Psoas muscle (tissue), 7 donors: ENCODE measurements at regions not wholly inside any gene's neighbourhood (a gene's known extent, or its start where the extent isn't known, plus 50 kb on each side); places are given as distances from the start of the nearest gene placed in this dataset.
"Not testable (repeated sequence)": the region's sequence is repeated elsewhere in the genome, so short reads cannot be mapped to it uniquely, and the experiment has no call there.

ENCODE experiments used
- ATAC-seq, 4 donors: fragments of 200-7000 bp; cut with Tn5 transposase; one replicate each; pipeline ENCODE4 v1.9.1; 2020; ENCODE audit warnings: moderate library complexity in 3 of 4, mild to moderate bottlenecking in 2 of 4
- DNase-seq, 2 donors: peaks; one replicate each; pipeline ENCODE4 v3.0.0-alpha.2; 2020
- H3K27ac ChIP-seq: fragments of 200-600 bp; one replicate; pipeline ENCODE4 v1.8.0; 2022
- H3K27me3 ChIP-seq, 3 donors: fragments of 200-600 bp in 1 of 3; one replicate each; pipeline versions ENCODE4 v1.6.1 to v1.8.0; 2013 to 2022; ENCODE audit warnings: low read length in 2 of 3, mild to moderate bottlenecking in 2 of 3, moderate library complexity in 1 of 3; ENCODE audit not compliant: insufficient read depth in 3 of 3
- H3K36me3 ChIP-seq, 2 donors: fragments of 200-600 bp in 1 of 2; one replicate each; pipeline versions ENCODE4 v1.6.1 to v1.8.0; 2013 to 2022; ENCODE audit warnings: low read depth in 1 of 2, mild to moderate bottlenecking in 1 of 2, moderate library complexity in 1 of 2; ENCODE audit not compliant: insufficient read depth in 1 of 2
- H3K4me1 ChIP-seq: fragments of 200-600 bp; one replicate; pipeline ENCODE4 v1.8.0; 2022
- H3K4me3 ChIP-seq: fragments of 200-600 bp; one replicate; pipeline ENCODE4 v1.8.0; 2022; ENCODE audit warnings: mild to moderate bottlenecking
- H3K9me3 ChIP-seq: fragments of 200-600 bp; one replicate; pipeline ENCODE4 v1.8.0; 2022
- WGBS, 3 donors: extraction: QIAGEN DNeasy Blood & Tissue Kit; methylation state at CpG; one replicate each; pipeline versions ENCODE4 v1.1.6 to v1.1.7; 2013; 5-methylcytosine and 5-hydroxymethylcytosine counted together
- intact Hi-C, 2 donors: fragments of 100-400 bp; cut with DNase I; formaldehyde crosslinking; loops; one replicate each; pipeline versions ENCODE4 v1.11.0 to v1.14.2; 2022
- TF ChIP-seq, protein P1 (sequence below): fragments of 200-600 bp; IDR thresholded peaks from one replicate; pipeline ENCODE4 v1.8.0; 2022; ENCODE audit warnings: antibody characterized with exemption
- donor health status: healthy with polysubstance abuse.
- donor health status: DM: no; HTN: no; CAD: no; lungs with moderate emphysema.
- donor health status: Bipolar disorder and iron deficiency.
- donor health status: healthy.
- donor health status: DM: yes; HTN: yes; CAD: no.
- donor health status: DM: no; HTN: no; CAD: no.
- donor health status: DM: yes; HTN: yes; CAD: no.

DNA sequence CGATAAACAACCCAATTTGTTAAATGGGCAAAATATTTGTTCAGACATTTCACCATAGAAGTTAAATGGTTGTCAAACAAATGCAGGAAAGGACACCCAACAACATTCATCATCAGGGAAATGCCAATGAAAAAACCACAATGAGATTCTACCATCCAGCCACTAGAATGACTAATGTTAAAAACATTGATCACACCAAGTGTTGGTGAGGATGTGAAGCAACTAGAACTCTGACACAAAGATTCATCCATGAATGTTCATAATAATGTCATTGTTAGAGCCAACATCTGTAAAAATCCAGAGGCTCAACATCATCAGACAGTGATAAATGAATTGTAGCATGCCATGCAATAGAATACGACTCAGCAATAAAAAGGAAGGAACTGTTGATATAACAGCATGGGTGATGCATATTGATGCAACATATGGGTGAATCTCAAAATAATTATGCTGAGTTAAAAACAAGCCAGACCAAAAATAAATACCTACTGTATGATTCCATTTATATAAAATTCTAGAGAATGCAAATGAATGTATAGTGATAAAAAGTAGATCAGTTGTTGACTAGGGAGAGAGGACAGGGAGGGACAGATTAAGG lies 55.9 kb upstream of the UNC5A start:
- DNase-seq (no peak), ATAC-seq (no peak)
- WGBS, 3 donors, result 89 to 99% (median 94%) methylated on average over 2 of the region's 2 CpGs
- TF ChIP-seq, protein P1, sequence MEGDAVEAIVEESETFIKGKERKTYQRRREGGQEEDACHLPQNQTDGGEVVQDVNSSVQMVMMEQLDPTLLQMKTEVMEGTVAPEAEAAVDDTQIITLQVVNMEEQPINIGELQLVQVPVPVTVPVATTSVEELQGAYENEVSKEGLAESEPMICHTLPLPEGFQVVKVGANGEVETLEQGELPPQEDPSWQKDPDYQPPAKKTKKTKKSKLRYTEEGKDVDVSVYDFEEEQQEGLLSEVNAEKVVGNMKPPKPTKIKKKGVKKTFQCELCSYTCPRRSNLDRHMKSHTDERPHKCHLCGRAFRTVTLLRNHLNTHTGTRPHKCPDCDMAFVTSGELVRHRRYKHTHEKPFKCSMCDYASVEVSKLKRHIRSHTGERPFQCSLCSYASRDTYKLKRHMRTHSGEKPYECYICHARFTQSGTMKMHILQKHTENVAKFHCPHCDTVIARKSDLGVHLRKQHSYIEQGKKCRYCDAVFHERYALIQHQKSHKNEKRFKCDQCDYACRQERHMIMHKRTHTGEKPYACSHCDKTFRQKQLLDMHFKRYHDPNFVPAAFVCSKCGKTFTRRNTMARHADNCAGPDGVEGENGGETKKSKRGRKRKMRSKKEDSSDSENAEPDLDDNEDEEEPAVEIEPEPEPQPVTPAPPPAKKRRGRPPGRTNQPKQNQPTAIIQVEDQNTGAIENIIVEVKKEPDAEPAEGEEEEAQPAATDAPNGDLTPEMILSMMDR, result no peak
- Histone ChIP-seq H3K36me3 (no peaks in the 10 kb centered on the region), H3K27me3 (peaks cover 0 to 26% (median 2%) of the 10 kb centered on the region in 3 donors), H3K4me1 (no peaks in the 10 kb centered on the region), H3K9me3 (no peaks in the 10 kb centered on the region), H3K4me3 (no peak overlapping the region), H3K27ac (no peak overlapping the region)
- intact Hi-C loops, result no loop called here

DNA sequence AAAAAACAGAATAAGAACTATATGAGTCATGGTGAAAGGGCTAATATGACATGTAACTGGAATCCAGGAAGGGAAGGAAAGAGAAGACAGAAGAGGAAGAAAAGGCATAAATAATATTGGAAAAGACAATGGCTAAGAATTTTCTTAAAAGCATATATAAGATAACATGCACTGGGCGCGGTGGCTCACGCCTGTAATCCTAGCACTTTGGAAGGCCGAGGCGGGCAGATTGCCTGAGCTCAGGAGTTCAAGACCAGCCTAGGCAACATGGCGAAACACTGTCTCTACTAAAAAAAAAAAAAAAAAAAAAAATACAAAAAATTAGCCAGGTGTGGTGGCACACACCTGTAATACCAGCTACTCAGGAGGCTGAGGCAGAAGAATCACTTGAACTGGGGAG lies 54.8 kb upstream of the UNC5A start:
- WGBS, 3 donors, result 87 to 92% (median 92%) methylated on average over 6 of the region's 6 CpGs
- DNase-seq, result not testable (repeated sequence)

DNA sequence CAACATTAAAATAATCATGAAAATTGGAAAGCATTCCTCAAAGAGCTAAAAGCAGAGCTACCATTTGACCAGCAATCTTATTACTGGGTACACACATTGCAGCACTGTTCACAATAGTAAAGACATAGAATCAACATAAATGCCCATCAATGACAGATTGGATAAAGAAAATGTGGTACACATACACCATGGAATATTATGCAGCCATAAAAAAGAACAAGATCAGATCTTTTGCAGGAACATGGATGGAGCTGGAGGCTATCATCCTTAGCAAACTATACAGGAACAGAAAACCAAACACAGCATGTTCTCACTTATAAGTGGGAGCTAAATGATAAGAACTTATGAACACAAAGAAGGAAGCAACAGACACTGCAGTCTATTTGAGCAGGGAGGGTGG lies 52.8 kb upstream of the UNC5A start:
- H3K9me3 ChIP-seq, ATAC-seq, DNase-seq: not testable (repeated sequence)

More for the DNA sequence above, 54.8 kb upstream of the UNC5A start:
- ATAC-seq, intact Hi-C loops, H3K4me1 ChIP-seq, H3K4me3 ChIP-seq, H3K36me3 ChIP-seq, H3K27ac ChIP-seq, H3K9me3 ChIP-seq: not testable (repeated sequence)
- H3K27me3 ChIP-seq, result peaks cover 0 to 14% (median 0%) of the 10 kb centered on the region in 3 donors

More for the DNA sequence above, 52.8 kb upstream of the UNC5A start:
- H3K36me3 ChIP-seq, intact Hi-C loops, H3K27ac ChIP-seq, H3K4me1 ChIP-seq, H3K4me3 ChIP-seq, H3K27me3 ChIP-seq: not testable (repeated sequence)
